Lower lobe of right lung (tissue), 2 donors: ENCODE measurements at regions not wholly inside any gene's neighbourhood (a gene's known extent, or its start where the extent isn't known, plus 50 kb on each side); places are given as distances from the start of the nearest gene placed in this dataset.
A peak's percentile ranks its signal among the peaks of the same experiment; 100 is the strongest.

Source experiments
- ATAC-seq, 2 donors: fragments of 200-7000 bp; cut with Tn5 transposase; one replicate each; pipeline ENCODE4 v1.9.1; 2020 to 2022; ENCODE audit warnings: mild to moderate bottlenecking in 2 of 2, moderate library complexity in 2 of 2
- DNase-seq: peaks from one replicate; pipeline ENCODE4 v3.0.0-alpha.2; 2020
- H3K27ac ChIP-seq: fragments of 200-600 bp; one replicate; pipeline ENCODE4 v1.8.0; 2022
- H3K27me3 ChIP-seq: fragments of 200-600 bp; one replicate; pipeline ENCODE4 v1.8.0; 2022; ENCODE audit warnings: low read depth
- H3K36me3 ChIP-seq: fragments of 200-600 bp; one replicate; pipeline ENCODE4 v1.8.0; 2022; ENCODE audit warnings: mild to moderate bottlenecking
- H3K4me1 ChIP-seq: fragments of 200-600 bp; one replicate; pipeline ENCODE4 v1.8.0; 2022
- H3K4me3 ChIP-seq: fragments of 200-600 bp; one replicate; pipeline ENCODE4 v1.8.0; 2022; ENCODE audit warnings: mild to moderate bottlenecking
- H3K9me3 ChIP-seq: fragments of 200-600 bp; one replicate; pipeline ENCODE4 v1.8.0; 2022
- intact Hi-C: fragments of 100-400 bp; cut with DNase I; formaldehyde crosslinking; loops from one replicate; pipeline ENCODE4 v1.11.0; 2022
- TF ChIP-seq, protein P1 (sequence below): fragments of 200-600 bp; IDR thresholded peaks from one replicate; pipeline ENCODE4 v1.8.0; 2022; ENCODE audit warnings: antibody characterized with exemption, mild to moderate bottlenecking
- donor health status: DM: no; HTN: yes; CAD: no; lungs with severe emphysema.

DNA sequence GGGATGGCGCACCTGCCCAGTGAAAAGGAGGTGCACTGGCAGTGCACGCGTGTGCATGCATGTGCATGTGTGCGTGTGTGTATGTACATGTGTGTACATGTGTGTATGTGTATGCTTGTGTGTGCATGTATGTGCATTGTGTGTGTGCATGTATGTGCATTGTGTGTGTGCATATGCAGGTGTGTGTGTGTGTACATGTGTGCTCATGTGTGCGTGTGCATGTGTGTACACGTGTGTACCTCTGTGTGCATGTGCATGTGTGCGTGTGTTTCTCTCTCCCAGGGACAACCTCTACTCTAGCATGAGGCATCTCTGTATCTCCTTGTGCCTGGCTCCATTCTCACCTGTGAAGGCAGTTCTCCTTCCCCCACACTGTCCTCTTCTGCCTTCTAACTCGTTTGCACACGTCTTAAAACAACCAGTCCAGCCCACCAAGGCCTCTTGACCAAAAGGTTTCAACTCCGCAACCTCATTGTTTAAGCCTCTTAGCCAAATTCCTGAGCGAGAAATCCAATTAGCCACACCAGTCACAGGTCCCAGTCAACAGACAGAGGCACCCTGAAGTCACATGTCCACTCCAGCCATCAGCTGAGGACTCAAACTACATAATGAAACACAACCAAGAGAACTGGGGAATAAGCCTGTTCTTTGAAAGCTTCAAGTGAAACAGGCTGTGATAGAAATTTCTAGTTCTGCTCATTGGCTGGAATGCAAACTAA, 103.5 kb upstream of the PTPRT start:
- intact Hi-C loops: no loop called here

GRCh38 chr20:43292222-43292621, 102.5 kb upstream of the PTPRT start:
- Histone ChIP-seq H3K9me3 (peaks cover 5% of the 10 kb centered on the region), H3K4me1 (no peaks in the 10 kb centered on the region), H3K27me3 (no peaks in the 10 kb centered on the region), H3K27ac (no peak overlapping the region), H3K36me3 (no peaks in the 10 kb centered on the region), H3K4me3 (no peak overlapping the region)
- intact Hi-C loops: no loop called here
- DNase-seq (no peak), ATAC-seq (peak; percentile 52 to 64)
- TF ChIP-seq, protein P1, sequence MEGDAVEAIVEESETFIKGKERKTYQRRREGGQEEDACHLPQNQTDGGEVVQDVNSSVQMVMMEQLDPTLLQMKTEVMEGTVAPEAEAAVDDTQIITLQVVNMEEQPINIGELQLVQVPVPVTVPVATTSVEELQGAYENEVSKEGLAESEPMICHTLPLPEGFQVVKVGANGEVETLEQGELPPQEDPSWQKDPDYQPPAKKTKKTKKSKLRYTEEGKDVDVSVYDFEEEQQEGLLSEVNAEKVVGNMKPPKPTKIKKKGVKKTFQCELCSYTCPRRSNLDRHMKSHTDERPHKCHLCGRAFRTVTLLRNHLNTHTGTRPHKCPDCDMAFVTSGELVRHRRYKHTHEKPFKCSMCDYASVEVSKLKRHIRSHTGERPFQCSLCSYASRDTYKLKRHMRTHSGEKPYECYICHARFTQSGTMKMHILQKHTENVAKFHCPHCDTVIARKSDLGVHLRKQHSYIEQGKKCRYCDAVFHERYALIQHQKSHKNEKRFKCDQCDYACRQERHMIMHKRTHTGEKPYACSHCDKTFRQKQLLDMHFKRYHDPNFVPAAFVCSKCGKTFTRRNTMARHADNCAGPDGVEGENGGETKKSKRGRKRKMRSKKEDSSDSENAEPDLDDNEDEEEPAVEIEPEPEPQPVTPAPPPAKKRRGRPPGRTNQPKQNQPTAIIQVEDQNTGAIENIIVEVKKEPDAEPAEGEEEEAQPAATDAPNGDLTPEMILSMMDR: no peak

More for the DNA sequence above, 103.5 kb upstream of the PTPRT start:
- ATAC-seq (peak in 1 of 2 donors; percentile 31), DNase-seq (no peak)
- no peak overlapping the region for H3K27ac ChIP-seq
- no peak overlapping the region for H3K4me3 ChIP-seq
- H3K36me3 ChIP-seq: no peaks in the 10 kb centered on the region
- H3K27me3 ChIP-seq: no peaks in the 10 kb centered on the region
- H3K9me3 ChIP-seq: peaks cover 6% of the 10 kb centered on the region
- TF ChIP-seq, protein P1: no peak
- no peaks in the 10 kb centered on the region for H3K4me1 ChIP-seq

- intact Hi-C loops: no loop called here
- Histone ChIP-seq H3K27ac (no peak overlapping the region), H3K36me3 (no peaks in the 10 kb centered on the region), H3K4me1 (no peaks in the 10 kb centered on the region), H3K4me3 (no peak overlapping the region), H3K27me3 (no peaks in the 10 kb centered on the region), H3K9me3 (no peaks in the 10 kb centered on the region)
- DNase-seq: no peak
- TF ChIP-seq, protein P1: no peak
- ATAC-seq: no peak
Measured at GRCh38 chr20:43287637-43288036, 97.9 kb upstream of the PTPRT start.

- H3K4me1 ChIP-seq: no peaks in the 10 kb centered on the region
- H3K9me3 ChIP-seq: no peaks in the 10 kb centered on the region
- intact Hi-C loops: no loop called here
- ATAC-seq (no peak), DNase-seq (no peak)
- no peaks in the 10 kb centered on the region for H3K27me3 ChIP-seq
- H3K27ac ChIP-seq: no peak overlapping the region
- H3K4me3 ChIP-seq: no peak overlapping the region
- TF ChIP-seq, protein P1: no peak
- no peaks in the 10 kb centered on the region for H3K36me3 ChIP-seq
Measured at GRCh38 chr20:43285170-43285569, 95.5 kb upstream of the PTPRT start.

- TF ChIP-seq, protein P1: no peak
- H3K36me3 ChIP-seq: no peaks in the 10 kb centered on the region
Measured at GRCh38 chr20:43284486-43284885, 94.8 kb upstream of the PTPRT start.

More at GRCh38 chr20:43284486-43284885, 94.8 kb upstream of the PTPRT start:
- H3K9me3 ChIP-seq: no peaks in the 10 kb centered on the region
- ATAC-seq (no peak), DNase-seq (no peak)
- no peak overlapping the region for H3K27ac ChIP-seq
- no peaks in the 10 kb centered on the region for H3K27me3 ChIP-seq
- no peak overlapping the region for H3K4me3 ChIP-seq
- no peaks in the 10 kb centered on the region for H3K4me1 ChIP-seq
- intact Hi-C loops: no loop called here
